K562 (cell line): ENCODE measurements at regions not wholly inside any gene's neighbourhood (a gene's known extent, or its start where the extent isn't known, plus 50 kb on each side); places are given as distances from the start of the nearest gene placed in this dataset.

Experiments used
- ATAC-seq: fragments of 200-7000 bp; cut with Tn5 transposase; 3 replicates; pipeline ENCODE4 v1.9.1; 2020; ENCODE audit warnings: moderate library complexity
- BruUV-seq: library from RNA; stranded (reverse); fragments of 400-500 nt; replicated peaks from 2 replicates; lab custom pipeline; 2021; lab: Mats Ljungman, UMichigan
- CTCF ChIA-PET: fragments of 300-600 bp; formaldehyde crosslinking; extraction: SDS; loops from one replicate; lab custom pipeline; 2021; ENCODE audit warnings: low intra/inter-chr PET ratio; lab: Yijun Ruan, JAX
- POLR2A ChIA-PET: fragments of 300-600, 350-650 bp; sonication (Branson Sonifier 250); formaldehyde crosslinking; extraction: SDS; loops from one replicate; lab custom pipeline; 2021; ENCODE audit warnings: antibody characterized with exemption, inconsistent platforms; lab: Yijun Ruan, JAX
- DNase-seq, 4 experiments: peaks; one replicate each; pipeline versions ENCODE4 v3.0.0 to v3.0.0-alpha.2; 2011 to 2018; ENCODE audit warnings: low spot score in 3 of 4, mixed read lengths in 3 of 4; ENCODE audit errors: extremely low read depth in 1 of 4
- FAIRE-seq: peaks from 2 replicates; lab custom pipeline; 2011; peaks lifted over from hg19 to GRCh38; lab: Jason Lieb, UNC
- H2AFZ ChIP-seq: 2 replicates; pipeline ENCODE4 v1.6.0; 2011; ENCODE audit warnings: low read depth, low read length, control low read depth, inconsistent platforms
- H3K27ac ChIP-seq: fragments of 200-600 bp; 3 replicates; pipeline ENCODE4 v1.8.0; 2011; ENCODE audit warnings: low read depth, mild to moderate bottlenecking, control low read depth, inconsistent platforms, low read length, moderate library complexity, mixed read lengths; ENCODE audit errors: extremely low read depth
- H3K27me3 ChIP-seq, 2 experiments: fragments of 300-600 bp in 1 of 2; 2 replicates in 1 of 2; 3 replicates in 1 of 2; pipeline versions ENCODE4 v1.6.0 to v1.8.0; 2011; ENCODE audit warnings: inconsistent platforms in 2 of 2, low read length in 2 of 2, mild to moderate bottlenecking in 1 of 2, mixed read lengths in 1 of 2, moderate library complexity in 1 of 2; ENCODE audit not compliant: control insufficient read depth in 2 of 2, insufficient read depth in 2 of 2
- H3K36me3 ChIP-seq: fragments of 300-600 bp; 3 replicates; pipeline ENCODE4 v1.8.0; 2011; ENCODE audit warnings: mild to moderate bottlenecking, low read length, inconsistent platforms; ENCODE audit not compliant: control insufficient read depth, insufficient read depth
- H3K4me1 ChIP-seq, 2 experiments: fragments of 200-600 bp in 1 of 2; replicated peaks in 1 of 2; 2 replicates in 1 of 2; 3 replicates in 1 of 2; pipeline versions ENCODE4 v1.5.1 to v1.8.0; 2011; ENCODE audit warnings: inconsistent platforms in 2 of 2, low read length in 2 of 2, mild to moderate bottlenecking in 1 of 2, mixed read lengths in 1 of 2, moderate library complexity in 1 of 2; ENCODE audit not compliant: control insufficient read depth in 2 of 2, insufficient read depth in 2 of 2
- H3K4me2 ChIP-seq: 2 replicates; pipeline ENCODE4 v1.6.1; 2011; ENCODE audit warnings: low read length, control low read depth, inconsistent platforms, mixed read lengths; ENCODE audit not compliant: insufficient read depth
- H3K4me3 ChIP-seq: fragments of 200-600 bp; sonication (generic), shearing (Covaris generic); 2 replicates; pipeline ENCODE4 v1.5.1; 2016; ENCODE audit warnings: control low read depth, inconsistent platforms
- H3K79me2 ChIP-seq: fragments of 200-600 bp; 3 replicates; pipeline ENCODE4 v1.8.0; 2011; ENCODE audit warnings: low read length, inconsistent platforms; ENCODE audit not compliant: control insufficient read depth, insufficient read depth
- H3K9ac ChIP-seq, 2 experiments: 2 replicates each; pipeline versions ENCODE4 v1.6.0 to v1.6.1; 2011; ENCODE audit warnings: low read depth in 2 of 2, low read length in 2 of 2, control low read depth in 1 of 2, inconsistent platforms in 1 of 2, mild to moderate bottlenecking in 1 of 2, mixed read lengths in 1 of 2; ENCODE audit not compliant: insufficient read depth in 1 of 2
- H3K9me1 ChIP-seq: one replicate; pipeline ENCODE4 v1.6.0; 2011; ENCODE audit warnings: inconsistent platforms, mild to moderate bottlenecking, low read length, moderate library complexity; ENCODE audit not compliant: control insufficient read depth, insufficient read depth
- H3K9me3 ChIP-seq: replicated peaks from 2 replicates; pipeline ENCODE4 v1.5.1; 2011; ENCODE audit warnings: low read depth, low read length, inconsistent platforms; ENCODE audit not compliant: control insufficient read depth, insufficient read depth
- H4K20me1 ChIP-seq: replicated peaks from 2 replicates; pipeline ENCODE4 v1.6.1; 2011; ENCODE audit warnings: low read length, inconsistent platforms, mixed read lengths; ENCODE audit not compliant: control insufficient read depth, insufficient read depth
- BDP1 ChIP-seq: IDR thresholded peaks from 3 replicates; pipeline ENCODE4 v1.6.1; 2011; ENCODE audit not compliant: insufficient read length, insufficient read depth
- BRD9 ChIP-seq: fragments of 450-650 bp; IDR thresholded peaks from 2 replicates; pipeline ENCODE4 v1.6.1; 2018; ENCODE audit warnings: low read depth; ENCODE audit not compliant: partially characterized antibody
- BRF2 ChIP-seq: IDR thresholded peaks from 3 replicates; pipeline ENCODE4 v1.6.1; 2011; ENCODE audit warnings: borderline replicate concordance, mild to moderate bottlenecking; ENCODE audit not compliant: insufficient read length, insufficient read depth
- CBX3 ChIP-seq, 2 experiments: IDR thresholded peaks; 1 replicate in 1 of 2; 2 replicates in 1 of 2; pipeline ENCODE4 v1.6.1; 2012; ENCODE audit warnings: inconsistent platforms in 2 of 2, low read length in 2 of 2, borderline replicate concordance in 1 of 2, control low read depth in 1 of 2
- EP400 ChIP-seq: fragments of 450-650 bp; IDR thresholded peaks from 2 replicates; pipeline ENCODE4 v1.6.1; 2017; ENCODE audit warnings: antibody characterized with exemption, mild to moderate bottlenecking, moderate library complexity
- FOXP1 ChIP-seq: sonication (generic); formaldehyde crosslinking; IDR thresholded peaks from 2 replicates; pipeline ENCODE4 v1.8.0; 2022; ENCODE audit warnings: mild to moderate bottlenecking, missing genetic modification reagents
- HIVEP1 ChIP-seq: fragments of 250-450 bp; sonication (Bioruptor Pico); IDR thresholded peaks from 2 replicates; pipeline ENCODE4 v1.4.0; 2020; ENCODE audit warnings: mild to moderate bottlenecking
- KLF6 ChIP-seq: fragments of 250-450 bp; sonication (Bioruptor Pico); IDR thresholded peaks from 2 replicates; pipeline ENCODE4 v1.4.0; 2020; ENCODE audit warnings: mild to moderate bottlenecking, moderate library complexity, borderline replicate concordance
- MAX ChIP-seq: sonication (generic); formaldehyde crosslinking; IDR thresholded peaks from 2 replicates; pipeline ENCODE4 v1.9.0; 2022; ENCODE audit warnings: mild to moderate bottlenecking, missing genetic modification reagents
- MTA1 ChIP-seq: fragments of 450-650 bp; IDR thresholded peaks from 2 replicates; pipeline ENCODE4 v1.6.1; 2017; ENCODE audit warnings: borderline replicate concordance
- NFE2 ChIP-seq: IDR thresholded peaks from 2 replicates; pipeline ENCODE4 v1.6.1; 2014; ENCODE audit warnings: antibody characterized with exemption, low read depth
- SAFB2 ChIP-seq: fragments of 200-400 bp; formaldehyde crosslinking; IDR thresholded peaks from 2 replicates; pipeline ENCODE4 v1.6.1; 2018; ENCODE audit warnings: borderline replicate concordance, low read length, low read depth, moderate library complexity; ENCODE audit not compliant: severe bottlenecking
- SP2 ChIP-seq: IDR thresholded peaks from 2 replicates; pipeline ENCODE4 v1.6.1; 2011; ENCODE audit warnings: mild to moderate bottlenecking, low read depth, low read length, moderate library complexity; ENCODE audit not compliant: poor library complexity, severe bottlenecking; ENCODE audit errors: extremely low read depth
- TCF7 ChIP-seq: sonication (generic); IDR thresholded peaks from 2 replicates; pipeline ENCODE4 v1.6.1; 2016; ENCODE audit warnings: antibody characterized with exemption, borderline replicate concordance
- USF1 ChIP-seq: sonication (generic); formaldehyde crosslinking; IDR thresholded peaks from 2 replicates; pipeline ENCODE4 v1.9.0; 2022; ENCODE audit warnings: mild to moderate bottlenecking, missing genetic modification reagents
- ZEB2 ChIP-seq: fragments of 450-650 bp; IDR thresholded peaks from 2 replicates; pipeline ENCODE4 v1.6.1; 2016
- ZHX1 ChIP-seq: fragments of 150-350 bp; conservative IDR thresholded peaks from 2 replicates; pipeline ENCODE4 v1.6.1; 2014; ENCODE audit warnings: low read length
- ZNF224 ChIP-seq: sonication (generic); formaldehyde crosslinking; IDR thresholded peaks from 2 replicates; pipeline ENCODE4 v1.8.0; 2022; ENCODE audit warnings: mild to moderate bottlenecking, missing genetic modification reagents
- ZNF23 ChIP-seq: fragments of 250-450 bp; sonication (Bioruptor Pico); IDR thresholded peaks from 2 replicates; pipeline ENCODE4 v1.4.0; 2020; ENCODE audit warnings: mild to moderate bottlenecking
- ZNF324 ChIP-seq: fragments of 250-450 bp; sonication (Bioruptor Pico); IDR thresholded peaks from 2 replicates; pipeline ENCODE4 v1.4.0; 2020; ENCODE audit warnings: mild to moderate bottlenecking
- in situ Hi-C: fragments of 300-500 bp; cut with MboI; formaldehyde crosslinking; loops from 4 replicates; pipeline ENCODE4 v1.15.0; 2018; ENCODE audit warnings: inconsistent platforms, mixed read lengths
- intact Hi-C: fragments of 100-400 bp; cut with micrococcal nuclease; formaldehyde crosslinking; loops from 2 replicates; pipeline ENCODE4 v1.14.2; 2022

GRCh38 chr10:61225939-61226338 is 227.2 kb downstream of the TMEM26 start (continued):
- TF ChIP-seq MAX (no peak), ZEB2 (0 out of 2 replicates have a peak, but pooled peaks have one; percentile 27), ZNF224 (CRISPR knock-in tag) (no peak), CBX3 (IDR thresholded peaks at IDR 0.05; ENCODE audit: borderline replicate concordance in 1 of 2, low read length in 2 of 2) (peak in 1 of 2 experiments; percentile 20; a peak in 1 of 3 replicates), ZNF23 (no peak), SAFB2 (no peak)
- TF ChIP-seq, all 486 proteins: peak for 6

- H2AFZ ChIP-seq, result no peak overlapping the region
- FAIRE-seq (no peak), DNase-seq (no peak), ATAC-seq (no peak)
- in situ Hi-C loops (no loop called here), intact Hi-C loops (no loop called here)
- ChIA-PET CTCF (no interaction called here), POLR2A (no interaction called here)
- no peaks in the 10 kb centered on the region for H3K9me3 ChIP-seq
- no peak overlapping the region for H3K27ac ChIP-seq
- H3K9ac ChIP-seq, result no peak overlapping the region
- H3K79me2 ChIP-seq, result no peaks in the 10 kb centered on the region
- H3K4me3 ChIP-seq, result no peak overlapping the region
- no TSS peak for BruUV-seq
- no peak overlapping the region for H3K4me2 ChIP-seq
- no peaks in the 10 kb centered on the region for H4K20me1 ChIP-seq
- no peaks in the 10 kb centered on the region for H3K36me3 ChIP-seq
- H3K27me3 ChIP-seq, result no peaks in the 10 kb centered on the region
- no peaks in the 10 kb centered on the region for H3K4me1 ChIP-seq
- H3K9me1 ChIP-seq, result no peaks in the 10 kb centered on the region
- no peak for TF ChIP-seq TCF7
- no peak for TF ChIP-seq BRF2
- no peak for TF ChIP-seq EP400
- no peak for TF ChIP-seq SP2
- no peak for TF ChIP-seq MTA1
- no peak for TF ChIP-seq ZHX1
- no peak for TF ChIP-seq HIVEP1 (CRISPR knock-in tag)
- TF ChIP-seq NFE2, result no peak
- TF ChIP-seq BRD9, result no peak
- TF ChIP-seq ZNF324, result no peak
- TF ChIP-seq USF1, result no peak
- TF ChIP-seq FOXP1 (CRISPR knock-in tag), result no peak
- TF ChIP-seq BDP1, result no peak
- TF ChIP-seq KLF6 (CRISPR knock-in tag), result no peak
Observed at GRCh38 chr10:61223576-61223975, 229.6 kb downstream of the TMEM26 start.
